Effector CD8-positive, alpha-beta T cell (primary cell): ENCODE measurements at regions not wholly inside any gene's neighbourhood (a gene's known extent, or its start where the extent isn't known, plus 50 kb on each side); places are given as distances from the start of the nearest gene placed in this dataset.
A peak's percentile ranks its signal among the peaks of the same experiment; 100 is the strongest.

ENCODE experiments used
- DNase-seq: peaks from one replicate; lab custom pipeline; 2025; lab: John Stamatoyannopoulos, UW

GRCh38 chr2:64196963-64197362 lies 52.7 kb upstream of the PELI1 start:
- DNase-seq = no peak

DNA sequence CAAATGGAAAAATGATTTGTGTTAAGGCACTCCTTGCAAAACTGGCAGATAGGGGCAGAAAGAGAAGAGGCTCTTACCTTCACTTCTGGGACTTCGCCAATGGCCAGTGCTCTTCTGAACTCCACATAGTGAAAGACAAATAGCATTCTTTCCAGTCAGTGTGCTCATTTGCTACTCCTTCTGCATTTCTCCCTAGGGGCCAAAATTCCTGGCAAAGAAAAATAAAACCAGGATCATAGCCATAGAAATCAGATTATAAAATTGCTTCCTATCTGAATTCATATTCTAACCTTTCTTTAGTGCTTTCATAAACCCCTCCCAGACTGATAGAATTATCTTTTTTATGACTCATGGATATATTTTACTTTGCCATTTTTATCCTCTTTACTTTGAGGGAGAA lies 56.9 kb upstream of the PELI1 start:
- no peak for DNase-seq

GRCh38 chr2:64202206-64202845 lies 58.1 kb upstream of the PELI1 start:
- no peak for DNase-seq

GRCh38 chr2:64203131-64203857 lies 59.1 kb upstream of the PELI1 start:
- DNase-seq = no peak

DNA sequence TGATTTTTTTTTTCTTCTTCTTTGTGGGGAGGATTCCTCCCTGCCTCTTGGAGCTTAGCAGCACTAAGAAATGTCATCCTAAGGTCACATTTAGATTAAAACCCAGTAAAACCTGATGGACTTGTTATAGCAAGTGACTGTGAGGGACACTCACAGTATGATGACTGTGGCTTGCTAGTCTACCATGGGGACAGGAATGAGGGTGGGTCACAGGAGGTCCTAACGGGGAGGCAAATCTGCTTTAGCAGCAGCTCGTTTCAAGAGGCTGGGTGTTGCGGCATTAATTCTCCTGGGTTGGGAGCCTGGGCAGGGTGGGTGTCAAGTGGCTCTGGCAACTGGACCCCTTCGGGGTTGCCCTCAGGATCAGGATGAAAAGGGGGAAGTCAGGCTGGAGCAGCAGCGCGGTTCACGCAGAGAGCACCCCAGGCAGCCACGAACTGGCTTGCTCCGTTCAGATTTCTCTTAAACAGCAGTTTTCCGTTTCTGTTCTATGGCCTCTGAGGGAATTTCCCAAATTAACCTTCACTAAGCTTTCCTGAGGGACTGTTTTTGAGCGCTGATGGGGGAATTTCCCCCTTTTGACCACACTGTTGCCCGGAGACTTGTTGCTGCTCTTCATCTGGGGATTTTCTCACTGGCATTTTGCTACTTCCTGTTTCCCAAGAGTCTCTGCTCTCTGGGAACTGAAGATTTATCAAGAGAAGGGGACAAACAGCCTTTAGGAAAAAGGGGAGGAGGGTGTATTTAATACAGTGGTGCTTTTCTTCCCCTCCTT lies 59.8 kb upstream of the PELI1 start:
- DNase-seq = peak; percentile 1

- no peak for DNase-seq
Measured at GRCh38 chr2:64204703-64205102, 60.5 kb upstream of the PELI1 start.

DNA sequence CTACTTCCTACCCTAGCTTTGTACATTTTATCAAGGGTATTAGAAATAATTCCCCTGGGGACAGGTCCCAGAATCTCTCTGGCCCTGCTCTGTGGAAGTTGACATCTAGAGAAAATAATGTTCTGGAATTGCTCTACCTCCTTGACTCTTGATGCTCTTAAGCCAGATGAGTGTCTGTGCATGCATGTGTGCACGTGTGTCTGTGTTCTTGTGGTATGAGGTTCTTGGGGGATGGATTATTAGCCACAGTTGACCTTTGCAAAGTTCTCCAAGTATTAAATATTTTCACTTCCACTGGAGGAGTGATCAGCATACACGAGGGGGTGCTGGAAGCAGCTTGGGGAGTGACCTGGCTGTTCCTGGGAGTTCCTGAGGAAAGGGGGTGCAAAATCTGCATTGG lies 61.2 kb upstream of the PELI1 start:
- no peak for DNase-seq

- no peak for DNase-seq
Measured at GRCh38 chr2:64207573-64207972, 63.4 kb upstream of the PELI1 start.

- DNase-seq = no peak
Measured at GRCh38 chr2:64210816-64211215, 66.6 kb upstream of the PELI1 start.

GRCh38 chr2:64211276-64211921 lies 67.2 kb upstream of the PELI1 start:
- no peak for DNase-seq

DNA sequence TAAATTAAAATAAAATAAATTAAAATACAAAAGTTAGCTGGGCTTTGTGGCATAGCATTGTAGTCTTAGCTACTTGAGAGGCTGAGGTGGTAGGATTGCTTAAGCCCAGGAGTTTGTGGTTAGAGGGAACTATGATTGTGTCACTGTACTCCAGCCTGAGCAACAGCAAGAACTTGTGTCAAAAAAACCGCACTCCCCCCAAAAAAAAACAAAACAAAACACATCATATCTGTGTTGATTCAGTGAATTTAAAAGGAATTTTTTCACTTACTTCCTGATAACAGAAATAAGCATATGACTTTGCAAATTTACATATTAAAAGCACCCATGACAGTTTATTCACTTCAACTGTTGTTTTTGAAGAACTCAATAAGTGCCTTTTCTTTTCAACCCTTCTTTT lies 68.1 kb upstream of the PELI1 start:
- no peak for DNase-seq

- DNase-seq = no peak
Measured at GRCh38 chr2:64212801-64213321, 68.6 kb upstream of the PELI1 start.

GRCh38 chr2:64213532-64214275 lies 69.5 kb upstream of the PELI1 start:
- no peak for DNase-seq

DNA sequence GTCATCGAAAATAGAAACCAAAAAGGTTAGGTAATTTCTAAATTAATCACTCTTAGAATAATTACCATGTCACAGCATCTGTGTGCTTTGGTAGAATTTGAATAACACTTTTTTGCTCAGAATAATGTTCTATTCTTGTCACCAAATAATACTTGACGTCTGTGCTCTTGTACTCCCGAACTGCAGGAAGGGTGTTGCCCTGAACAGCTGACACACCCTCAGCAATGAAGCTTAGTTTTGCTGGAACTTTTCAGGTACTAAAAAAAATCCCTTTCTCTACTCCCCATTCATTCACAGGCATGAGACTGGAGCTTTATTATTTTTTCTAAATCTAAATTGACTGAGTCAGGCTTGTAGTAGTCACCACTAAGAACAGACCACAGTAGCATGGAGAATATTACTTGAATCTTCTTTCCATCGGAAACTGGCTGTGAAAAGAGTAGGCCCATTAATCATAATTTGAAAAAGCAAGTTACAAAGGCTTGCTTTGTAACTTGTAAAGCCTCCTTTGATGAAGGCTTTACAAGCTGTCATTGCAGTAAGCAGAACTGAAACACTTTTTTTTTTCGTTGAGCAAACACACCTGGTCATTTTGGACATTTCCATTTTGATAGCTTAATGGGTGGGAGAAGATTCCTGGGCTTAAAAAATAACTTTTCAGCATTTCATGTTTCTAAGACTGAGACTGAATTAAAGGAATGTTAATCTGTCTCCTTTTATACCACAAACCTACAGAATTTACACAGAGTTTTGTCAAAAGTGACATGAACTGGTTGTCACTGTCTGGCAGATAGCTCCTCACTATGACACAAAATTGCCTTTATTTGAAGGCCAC lies 70.3 kb upstream of the PELI1 start:
- DNase-seq = no peak

DNA sequence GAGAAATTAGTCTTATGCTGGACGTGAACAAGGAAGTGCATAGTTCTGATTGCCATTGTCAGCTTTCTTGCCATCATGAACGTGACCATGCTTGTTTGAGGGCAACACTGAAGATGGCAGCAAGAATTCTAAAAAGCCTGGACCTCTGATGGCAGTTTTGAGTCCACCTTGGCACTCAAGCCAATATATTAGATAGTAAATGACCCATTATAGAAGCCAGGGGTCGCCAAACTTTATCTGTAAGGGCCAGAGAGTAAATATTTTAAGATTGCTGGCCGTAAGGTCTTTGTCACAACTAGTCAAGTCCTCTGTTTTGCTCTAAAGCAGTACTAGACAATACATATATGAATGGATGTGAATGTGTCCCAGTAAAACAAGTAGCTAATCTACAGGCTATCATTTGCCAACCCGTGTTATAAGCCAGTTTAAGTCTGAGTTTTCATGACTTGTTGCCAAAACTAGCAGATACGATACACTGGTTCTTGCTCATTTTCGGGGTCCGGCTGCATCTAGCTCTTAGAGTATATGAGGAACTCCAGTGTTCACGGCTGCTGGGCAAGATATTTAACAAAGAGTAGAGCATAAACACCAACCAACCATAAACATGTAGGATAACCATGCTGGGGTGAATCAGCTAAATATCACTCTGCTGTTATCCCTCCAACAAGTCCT lies 73.1 kb upstream of the PELI1 start:
- DNase-seq = no peak

DNA sequence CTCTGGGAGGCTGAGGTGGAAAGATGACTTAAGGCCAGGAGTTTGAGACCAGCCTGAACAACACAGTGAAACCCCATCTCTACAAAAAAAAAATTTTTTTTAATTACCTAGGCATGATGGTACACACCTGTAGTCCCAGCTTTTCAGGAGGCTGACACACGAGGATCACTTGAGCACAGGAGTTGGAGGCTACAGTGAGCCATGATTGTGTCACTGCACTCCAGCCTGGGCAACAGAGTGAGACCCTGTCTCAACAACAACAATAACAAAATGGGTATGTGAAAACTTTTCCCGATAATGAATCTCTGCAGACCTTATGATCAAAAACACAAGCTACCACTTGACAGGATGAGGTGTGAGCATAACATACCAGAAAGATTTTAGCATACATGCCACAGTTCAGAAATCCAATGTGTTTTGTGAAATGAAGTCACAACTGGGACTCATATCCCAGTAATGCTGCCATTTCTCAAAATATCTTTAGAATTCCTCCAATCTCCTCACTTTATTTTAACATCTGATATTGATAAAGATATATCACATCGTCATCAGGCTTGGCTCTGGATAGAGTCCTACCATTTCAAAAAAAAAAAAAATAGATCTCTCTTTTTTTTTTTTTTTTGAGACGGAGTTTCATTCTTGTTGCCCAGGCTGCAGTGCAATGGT lies 74.0 kb upstream of the PELI1 start:
- no peak for DNase-seq

DNA sequence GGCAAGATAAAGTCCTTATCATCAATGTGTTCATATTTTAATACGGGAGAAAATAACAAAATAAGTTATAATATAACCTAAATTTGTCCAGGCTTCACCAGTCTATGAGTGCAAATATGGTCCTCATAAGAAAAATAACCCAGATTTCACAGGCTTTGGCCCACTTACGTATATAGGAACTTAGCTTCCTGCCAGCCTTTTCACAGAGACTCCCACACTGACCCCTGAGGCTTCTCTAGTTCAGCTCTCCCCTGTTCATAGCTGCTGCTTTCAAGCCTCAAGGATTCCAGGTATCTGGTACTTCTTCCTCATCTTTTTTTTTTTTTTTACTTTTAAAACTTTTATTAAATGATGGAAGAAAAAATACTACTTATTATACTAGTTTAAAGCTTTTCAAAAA lies 74.9 kb upstream of the PELI1 start:
- DNase-seq = no peak

GRCh38 chr2:64220265-64220664 lies 76.0 kb upstream of the PELI1 start:
- DNase-seq = no peak

DNA sequence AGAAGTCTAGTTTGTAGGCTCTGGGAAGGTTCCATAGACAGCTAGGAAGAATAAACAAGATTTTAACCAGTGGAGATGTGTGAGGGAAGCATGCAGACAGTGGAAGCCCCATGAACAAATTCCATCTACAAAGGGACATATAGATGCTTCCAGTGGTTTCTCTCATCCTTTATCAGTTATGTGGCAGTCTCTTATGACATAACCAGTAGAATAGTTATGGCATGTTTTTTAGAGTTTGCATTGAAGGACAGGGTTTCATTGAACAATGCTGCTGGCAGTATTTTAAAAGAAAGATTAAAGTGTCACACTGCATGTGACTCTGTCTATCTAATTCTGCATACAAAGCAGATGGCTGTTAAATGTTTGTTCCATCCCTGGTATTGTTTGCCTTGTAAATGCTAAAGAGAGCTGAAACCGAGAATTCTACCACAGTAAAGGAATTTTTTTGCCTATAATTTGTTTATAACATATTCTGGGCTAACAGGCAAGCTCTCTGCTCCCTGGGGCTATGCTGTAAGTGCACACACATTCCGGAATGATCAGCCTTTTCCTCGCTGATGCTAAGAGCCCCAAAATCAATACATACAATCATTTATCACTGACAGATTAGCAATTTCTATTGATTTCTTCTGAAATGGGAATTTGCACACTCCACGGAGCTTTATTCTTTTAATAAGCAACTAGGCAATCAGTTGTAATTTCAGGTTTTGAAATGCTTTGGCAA lies 76.8 kb upstream of the PELI1 start:
- DNase-seq = no peak
